CD4-positive, CD25-positive, alpha-beta regulatory T cell (primary cell): ENCODE measurements at regions not wholly inside any gene's neighbourhood (a gene's known extent, or its start where the extent isn't known, plus 50 kb on each side); places are given as distances from the start of the nearest gene placed in this dataset.

Source experiments
- ATAC-seq, 2 donors: fragments of 150-1000 bp; cut with Tn5 transposase; one replicate each; pipeline ENCODE4 v1.10.0; 2021; ENCODE audit warnings: low read depth in 2 of 2, moderate number of reproducible peaks in 2 of 2, moderate library complexity in 1 of 2
- DNase-seq, 3 donors: peaks; one replicate each; pipeline versions ENCODE4 v3.0.0 to v3.0.0-alpha.2; 2012 to 2022; ENCODE audit warnings: mixed read lengths in 1 of 3
- H3K27ac ChIP-seq: one replicate; pipeline ENCODE4 v1.7.0; 2013; ENCODE audit warnings: mild to moderate bottlenecking, low read length; ENCODE audit not compliant: insufficient read depth, poor library complexity, severe bottlenecking
- H3K27me3 ChIP-seq: one replicate; pipeline ENCODE4 v1.7.0; 2013; ENCODE audit warnings: low read length; ENCODE audit not compliant: control insufficient read depth, insufficient read depth
- H3K36me3 ChIP-seq: one replicate; pipeline ENCODE4 v1.7.0; 2013; ENCODE audit warnings: mild to moderate bottlenecking, low read length, moderate library complexity; ENCODE audit not compliant: control insufficient read depth, insufficient read depth
- H3K4me1 ChIP-seq: 2 replicates; pipeline ENCODE4 v1.7.0; 2013; ENCODE audit warnings: mild to moderate bottlenecking, low read length; ENCODE audit not compliant: insufficient read depth, control insufficient read depth, poor library complexity, severe bottlenecking
- H3K4me3 ChIP-seq: one replicate; pipeline ENCODE4 v1.7.0; 2013; ENCODE audit warnings: low read depth, mild to moderate bottlenecking, low read length, moderate library complexity
- H3K9me3 ChIP-seq, 2 experiments: 1 replicate in 1 of 2; 2 replicates in 1 of 2; pipeline ENCODE4 v1.7.0; 2013; ENCODE audit warnings: low read length in 2 of 2, mild to moderate bottlenecking in 1 of 2, moderate library complexity in 1 of 2; ENCODE audit not compliant: control insufficient read depth in 2 of 2
- H3K27ac Mint-ChIP-seq, 3 donors: one replicate each; pipeline ENCODE4 v1.8.0; 2020 to 2022; ENCODE audit warnings: mild to moderate bottlenecking in 3 of 3, mixed read lengths in 3 of 3, moderate library complexity in 2 of 3
- H3K27me3 Mint-ChIP-seq: one replicate; pipeline ENCODE4 v1.8.0; 2022; ENCODE audit warnings: mild to moderate bottlenecking, mixed read lengths
- H3K36me3 Mint-ChIP-seq: one replicate; pipeline ENCODE4 v1.8.0; 2020; ENCODE audit warnings: mixed read lengths
- H3K4me1 Mint-ChIP-seq, 4 donors: one replicate each; pipeline ENCODE4 v1.8.0; 2020 to 2022; ENCODE audit warnings: mixed read lengths in 4 of 4, mild to moderate bottlenecking in 1 of 4
- H3K4me3 Mint-ChIP-seq, 4 donors: one replicate each; pipeline ENCODE4 v1.8.0; 2020 to 2022; ENCODE audit warnings: mild to moderate bottlenecking in 4 of 4, mixed read lengths in 4 of 4, moderate library complexity in 3 of 4
- H3K9me3 Mint-ChIP-seq, 7 donors: one replicate each; pipeline ENCODE4 v1.8.0; 2020 to 2022; ENCODE audit warnings: mixed read lengths in 7 of 7, mild to moderate bottlenecking in 3 of 7, moderate library complexity in 2 of 7

DNA sequence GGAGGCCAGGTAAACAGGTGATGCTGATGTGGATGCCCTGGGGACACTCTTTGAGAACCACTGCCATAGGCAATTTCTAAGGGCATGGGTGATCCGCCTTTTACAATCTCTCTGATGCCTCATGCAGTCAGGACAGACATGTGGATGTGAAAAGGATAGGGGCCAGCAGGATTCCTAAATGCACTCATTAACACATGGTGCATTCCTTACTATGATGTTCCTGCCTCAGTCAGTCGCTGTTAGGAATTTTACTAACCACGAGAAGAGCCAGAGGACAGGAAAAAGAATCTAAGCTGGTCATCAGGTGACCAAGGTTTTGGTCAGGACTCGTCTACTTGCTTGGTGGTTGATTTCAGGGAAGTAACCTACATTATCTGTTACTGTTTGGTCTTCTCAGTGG, 191.0 kb downstream of the ARL4C start:
- H3K36me3 ChIP-seq: no peaks in the 10 kb centered on the region
- Mint-ChIP-seq H3K27ac (peak overlapping the region in 1 of 3 donors; percentile 3), H3K9me3 (no peaks in the 10 kb centered on the region), H3K36me3 (no peaks in the 10 kb centered on the region), H3K27me3 (no peaks in the 10 kb centered on the region), H3K4me3 (no peak overlapping the region), H3K4me1 (peaks cover 16 to 64% (median 41%) of the 10 kb centered on the region in 4 donors)
- H3K27ac ChIP-seq: no peak overlapping the region
- no peak overlapping the region for H3K4me3 ChIP-seq
- no peaks in the 10 kb centered on the region for H3K9me3 ChIP-seq
- H3K4me1 ChIP-seq: peaks cover 23% of the 10 kb centered on the region
- no peak for ATAC-seq
- DNase-seq: no peak
- H3K27me3 ChIP-seq: no peaks in the 10 kb centered on the region

DNA sequence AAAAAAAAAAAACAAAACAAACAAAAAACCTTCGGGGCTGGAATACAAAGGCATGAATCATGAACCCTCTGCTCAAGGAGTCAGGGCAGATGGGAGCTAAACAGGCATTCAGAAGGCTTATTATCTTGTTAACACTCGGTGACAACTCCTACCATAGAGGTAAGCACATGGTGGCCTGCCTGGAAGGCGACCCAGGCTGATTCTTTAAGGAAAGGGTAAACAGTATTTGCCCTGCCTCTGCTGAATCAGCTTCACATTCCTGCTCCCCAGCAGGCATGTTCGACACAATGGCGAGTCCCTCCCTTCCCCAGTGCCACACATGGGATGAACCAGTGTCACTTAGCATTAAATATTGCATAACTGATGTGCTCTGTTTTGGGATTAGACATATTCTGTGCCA, 191.9 kb downstream of the ARL4C start:
- DNase-seq (no peak), ATAC-seq (no peak)
- Mint-ChIP-seq H3K9me3 (no peaks in the 10 kb centered on the region), H3K27me3 (no peaks in the 10 kb centered on the region), H3K36me3 (no peaks in the 10 kb centered on the region), H3K4me3 (no peak overlapping the region), H3K27ac (no peak overlapping the region), H3K4me1 (peaks cover 15 to 64% (median 47%) of the 10 kb centered on the region in 4 donors)
- Histone ChIP-seq H3K27ac (no peak overlapping the region), H3K9me3 (no peaks in the 10 kb centered on the region), H3K4me1 (peaks cover 32% of the 10 kb centered on the region), H3K27me3 (no peaks in the 10 kb centered on the region), H3K4me3 (no peak overlapping the region), H3K36me3 (no peaks in the 10 kb centered on the region)

DNA sequence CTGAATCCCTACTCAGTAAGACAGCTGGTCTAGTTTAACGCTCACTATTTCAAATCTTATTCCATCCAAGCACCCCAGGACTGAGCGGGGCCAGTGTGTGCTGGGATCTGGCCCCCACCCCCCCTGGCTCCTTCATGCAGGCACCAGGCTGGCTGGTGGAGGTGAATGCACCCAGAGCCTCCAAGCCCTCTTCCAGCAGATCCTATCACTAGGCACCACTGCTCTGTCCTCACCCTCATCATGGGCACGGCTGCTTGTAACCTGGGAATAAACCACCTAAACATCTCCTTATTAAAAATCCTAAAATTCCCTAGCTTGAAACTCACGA, 194.3 kb downstream of the ARL4C start:
- Histone ChIP-seq H3K27me3 (no peaks in the 10 kb centered on the region), H3K9me3 (no peaks in the 10 kb centered on the region), H3K4me3 (no peak overlapping the region), H3K4me1 (peaks cover 26% of the 10 kb centered on the region), H3K27ac (no peak overlapping the region), H3K36me3 (no peaks in the 10 kb centered on the region)
- Mint-ChIP-seq H3K27ac (peak overlapping the region in 2 of 3 donors; percentile 44 to 51), H3K9me3 (no peaks in the 10 kb centered on the region), H3K4me3 (no peak overlapping the region), H3K36me3 (no peaks in the 10 kb centered on the region), H3K27me3 (no peaks in the 10 kb centered on the region), H3K4me1 (peaks cover 14 to 58% (median 40%) of the 10 kb centered on the region in 4 donors)
- no peak for ATAC-seq
- no peak for DNase-seq

DNA sequence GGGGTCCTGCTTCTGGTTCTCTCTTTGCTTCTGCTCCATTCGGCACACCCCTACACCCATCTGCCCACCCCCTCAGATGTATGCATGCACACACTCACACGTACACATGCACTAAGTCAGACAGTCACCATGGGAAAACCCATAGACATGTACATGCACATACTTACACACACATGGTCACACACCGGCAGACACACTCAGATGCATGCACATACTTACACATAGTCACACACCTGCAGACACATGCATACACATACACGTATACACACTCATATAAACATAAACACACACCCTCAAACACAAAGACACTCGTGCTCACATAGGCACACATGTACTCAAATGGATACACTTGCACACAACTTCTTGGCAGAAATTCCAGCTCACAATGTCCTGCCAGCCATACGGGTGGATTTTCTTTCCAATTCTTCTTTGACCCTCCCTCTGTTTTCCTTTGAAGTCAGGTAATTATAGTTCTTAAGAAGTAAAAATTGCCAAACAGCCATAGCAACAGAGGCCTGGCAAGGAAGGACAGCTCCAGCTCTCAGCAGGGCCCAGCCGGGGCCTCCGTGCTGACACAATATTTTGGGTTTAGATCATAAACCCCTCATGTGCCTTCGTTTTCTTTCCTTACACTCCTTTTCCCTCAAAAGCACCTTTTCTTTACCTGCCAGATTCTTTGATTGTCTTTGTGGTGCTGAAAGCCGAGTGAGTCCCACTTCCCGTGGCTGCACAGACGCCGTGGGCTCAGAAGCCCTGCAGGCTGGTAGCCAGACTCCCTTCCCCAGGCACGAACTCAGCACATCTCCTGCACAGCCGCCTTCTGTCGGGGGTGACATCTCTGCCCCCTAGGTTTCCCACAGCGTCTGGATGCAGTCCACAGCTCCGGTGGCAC, 195.7 kb downstream of the ARL4C start:
- Mint-ChIP-seq H3K27ac (peak overlapping the region; percentile 36 to 95 (median 39)), H3K4me3 (peak overlapping the region in 2 of 4 donors; percentile 15 to 59), H3K36me3 (no peaks in the 10 kb centered on the region), H3K9me3 (no peaks in the 10 kb centered on the region), H3K27me3 (no peaks in the 10 kb centered on the region), H3K4me1 (peaks cover 17 to 65% (median 47%) of the 10 kb centered on the region in 4 donors)
- Histone ChIP-seq H3K27me3 (no peaks in the 10 kb centered on the region), H3K4me1 (peaks cover 32% of the 10 kb centered on the region), H3K36me3 (no peaks in the 10 kb centered on the region), H3K4me3 (no peak overlapping the region), H3K9me3 (no peaks in the 10 kb centered on the region), H3K27ac (no peak overlapping the region)
- ATAC-seq (no peak), DNase-seq (no peak)

DNA sequence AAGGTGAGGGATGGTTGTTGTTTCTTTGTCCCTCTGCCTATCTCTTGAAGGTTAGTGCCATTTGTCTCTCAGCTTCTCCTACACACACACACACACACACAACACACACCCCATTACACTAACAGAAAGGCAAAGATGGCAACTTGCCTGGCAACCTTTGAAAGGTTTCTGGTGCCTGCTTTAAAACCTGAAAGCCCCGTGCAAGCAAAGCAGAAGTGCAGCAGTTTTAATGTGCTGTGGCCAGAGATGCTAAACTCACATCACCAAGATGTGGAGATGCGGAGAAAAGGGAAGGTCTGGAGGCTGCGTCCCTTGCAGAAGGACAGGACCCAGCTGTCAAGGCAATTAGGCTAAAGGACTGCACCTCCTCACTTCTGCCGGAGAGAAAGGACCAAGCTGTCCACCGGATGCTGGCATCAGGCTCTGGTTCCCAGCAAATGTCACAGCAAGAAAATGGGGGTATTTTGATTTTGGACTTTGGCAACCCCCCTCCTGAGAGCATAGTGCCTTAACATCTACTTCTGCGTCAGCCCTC, 196.4 kb downstream of the ARL4C start:
- no peak for ATAC-seq
- Mint-ChIP-seq H3K27me3 (no peaks in the 10 kb centered on the region), H3K27ac (peak overlapping the region in 2 of 3 donors; percentile 39 to 55), H3K9me3 (no peaks in the 10 kb centered on the region), H3K4me3 (peak overlapping the region in 2 of 4 donors; percentile 15 to 50), H3K4me1 (peaks cover 18 to 66% (median 48%) of the 10 kb centered on the region in 4 donors), H3K36me3 (no peaks in the 10 kb centered on the region)
- Histone ChIP-seq H3K9me3 (no peaks in the 10 kb centered on the region), H3K4me3 (peak overlapping the region; percentile 22), H3K4me1 (peaks cover 33% of the 10 kb centered on the region), H3K27me3 (no peaks in the 10 kb centered on the region), H3K36me3 (no peaks in the 10 kb centered on the region), H3K27ac (no peak overlapping the region)
- peak in 1 of 3 donors; percentile 28 for DNase-seq

DNA sequence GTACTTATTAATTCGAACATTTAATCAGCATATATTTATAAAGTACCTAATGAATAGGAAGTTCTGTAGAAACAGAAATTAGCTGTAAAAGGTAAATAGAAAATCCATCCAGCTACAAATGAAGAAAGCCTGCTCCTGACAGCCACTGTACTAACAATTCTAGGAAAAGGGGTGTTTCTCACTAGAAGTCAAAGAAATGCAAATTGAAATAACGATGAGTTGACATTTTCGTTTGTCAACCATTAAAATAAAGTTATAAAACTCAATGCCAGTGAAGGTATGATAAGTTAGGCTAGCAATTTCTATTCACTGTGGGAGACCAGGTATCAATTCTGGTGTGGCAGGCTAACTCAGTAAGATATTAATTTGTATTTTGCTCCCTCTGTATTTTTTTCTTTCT, 198.0 kb downstream of the ARL4C start:
- H3K4me1 Mint-ChIP-seq: peaks cover 18 to 80% (median 53%) of the 10 kb centered on the region in 4 donors

DNA sequence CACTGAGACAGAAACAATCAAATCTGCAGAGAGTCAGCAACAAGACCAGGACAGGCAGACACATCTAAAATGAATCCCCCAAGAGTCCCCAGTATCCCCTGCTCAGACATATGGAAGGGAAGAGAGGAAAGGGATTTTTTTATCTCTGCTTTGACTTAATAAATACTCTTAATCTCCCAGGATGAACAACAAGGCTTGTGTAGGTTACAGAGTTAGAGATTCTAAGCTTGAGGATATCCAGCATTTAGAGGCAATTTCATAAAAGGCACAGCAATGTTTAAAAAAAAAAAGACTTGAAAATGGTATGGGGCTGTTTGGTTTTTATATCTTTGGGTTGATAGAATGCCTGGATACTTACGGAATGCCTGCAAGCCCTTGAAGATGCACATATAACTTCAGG, 199.9 kb downstream of the ARL4C start:
- Histone ChIP-seq H3K27ac (no peak overlapping the region), H3K4me3 (no peak overlapping the region), H3K4me1 (peaks cover 62% of the 10 kb centered on the region), H3K36me3 (no peaks in the 10 kb centered on the region), H3K9me3 (no peaks in the 10 kb centered on the region), H3K27me3 (no peaks in the 10 kb centered on the region)
- Mint-ChIP-seq H3K27me3 (no peaks in the 10 kb centered on the region), H3K36me3 (no peaks in the 10 kb centered on the region), H3K9me3 (no peaks in the 10 kb centered on the region), H3K4me1 (peaks cover 18 to 88% (median 59%) of the 10 kb centered on the region in 4 donors), H3K4me3 (peak overlapping the region in 2 of 4 donors; percentile 7 to 56), H3K27ac (peak overlapping the region; percentile 85 to 89 (median 86))
- ATAC-seq: no peak
- no peak for DNase-seq

More for the DNA sequence above, 198.0 kb downstream of the ARL4C start:
- Mint-ChIP-seq H3K36me3 (no peaks in the 10 kb centered on the region), H3K9me3 (no peaks in the 10 kb centered on the region), H3K4me3 (no peak overlapping the region), H3K27ac (peak overlapping the region; percentile 35 to 96 (median 40)), H3K27me3 (no peaks in the 10 kb centered on the region)
- no peaks in the 10 kb centered on the region for H3K36me3 ChIP-seq
- no peak overlapping the region for H3K4me3 ChIP-seq
- no peaks in the 10 kb centered on the region for H3K27me3 ChIP-seq
- no peak overlapping the region for H3K27ac ChIP-seq
- DNase-seq (peak in 1 of 3 donors; percentile 71), ATAC-seq (no peak)
- no peaks in the 10 kb centered on the region for H3K9me3 ChIP-seq
- H3K4me1 ChIP-seq: peaks cover 47% of the 10 kb centered on the region
